Lower leg skin (tissue), 4 donors: ENCODE measurements at regions not wholly inside any gene's neighbourhood (a gene's known extent, or its start where the extent isn't known, plus 50 kb on each side); places are given as distances from the start of the nearest gene placed in this dataset.

ENCODE experiments used
- DNase-seq, 2 donors: peaks; one replicate each; pipeline ENCODE4 v3.0.0-alpha.2; 2019; ENCODE audit warnings: low spot score in 2 of 2
- H3K4me3 ChIP-seq: fragments of 200-600 bp; sonication (generic); 2 replicates; pipeline ENCODE4 v1.5.1; 2017; ENCODE audit warnings: mild to moderate bottlenecking, low read depth; ENCODE audit not compliant: poor library complexity, severe bottlenecking
- CTCF ChIP-seq, 3 donors: fragments of 450-650 bp; IDR thresholded peaks; one replicate each; pipeline ENCODE4 v1.5.1; 2016; ENCODE audit warnings: antibody characterized with exemption in 3 of 3, mild to moderate bottlenecking in 3 of 3, moderate library complexity in 2 of 3
- POLR2A ChIP-seq, 2 donors: fragments of 450-650 bp; IDR thresholded peaks; one replicate each; pipeline ENCODE4 v1.6.1; 2016 to 2017; ENCODE audit warnings: antibody characterized with exemption in 2 of 2, mild to moderate bottlenecking in 1 of 2, moderate library complexity in 1 of 2
- WGBS, 2 donors: methylation state at CpG; one replicate each; pipeline ENCODE4 v1.1.5; 2018; 5-methylcytosine and 5-hydroxymethylcytosine counted together
- intact Hi-C: fragments of 100-400 bp; cut with DNase I; formaldehyde crosslinking; loops from one replicate; pipeline ENCODE4 v1.15.0; 2023; ENCODE audit warnings: low total_unique reads

- no peak overlapping the region for H3K4me3 ChIP-seq
- 81 to 83% methylated on average over 7 of the region's 7 CpGs for WGBS, 2 donors
- TF ChIP-seq POLR2A (IDR thresholded peaks at IDR 0.05): no peak
- no peak for TF ChIP-seq CTCF (IDR thresholded peaks at IDR 0.05)
- no peak for DNase-seq
- intact Hi-C loops: no loop called here
Measured at GRCh38 chr3:159149131-159149530, 347.3 kb downstream of the MFSD1 start.

- DNase-seq: no peak
- TF ChIP-seq CTCF (IDR thresholded peaks at IDR 0.05) (no peak), POLR2A (IDR thresholded peaks at IDR 0.05) (no peak)
- intact Hi-C loops: no loop called here
- no peak overlapping the region for H3K4me3 ChIP-seq
- WGBS, 2 donors: 70 to 79% methylated on average over 1 of the region's 1 CpG
Measured at GRCh38 chr3:159149633-159150032, 347.8 kb downstream of the MFSD1 start.

DNA sequence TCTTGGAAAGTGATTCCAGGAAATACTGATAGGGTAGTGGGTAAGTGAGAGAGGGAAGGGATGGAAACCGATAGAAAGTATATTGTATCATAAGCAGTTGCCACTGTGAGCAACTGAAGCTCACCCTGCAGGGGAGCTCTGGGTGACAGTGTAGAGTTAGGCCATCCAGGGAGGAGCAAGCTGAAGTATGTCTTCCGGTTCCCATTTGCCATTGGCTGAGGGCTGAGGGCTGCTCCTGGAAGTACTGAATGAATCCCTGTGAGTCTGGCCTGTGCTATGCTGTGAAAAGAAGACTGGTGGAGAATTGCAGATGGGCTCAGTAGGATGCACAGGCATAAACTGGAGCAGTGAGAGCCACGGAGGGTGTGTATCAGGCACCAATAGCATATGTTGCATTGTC lies 348.3 kb downstream of the MFSD1 start:
- DNase-seq: no peak
- intact Hi-C loops: no loop called here
- no peak overlapping the region for H3K4me3 ChIP-seq
- WGBS, 2 donors: 82 to 84% methylated on average over 3 of the region's 3 CpGs
- no peak for TF ChIP-seq POLR2A (IDR thresholded peaks at IDR 0.05)
- no peak for TF ChIP-seq CTCF (IDR thresholded peaks at IDR 0.05)

DNA sequence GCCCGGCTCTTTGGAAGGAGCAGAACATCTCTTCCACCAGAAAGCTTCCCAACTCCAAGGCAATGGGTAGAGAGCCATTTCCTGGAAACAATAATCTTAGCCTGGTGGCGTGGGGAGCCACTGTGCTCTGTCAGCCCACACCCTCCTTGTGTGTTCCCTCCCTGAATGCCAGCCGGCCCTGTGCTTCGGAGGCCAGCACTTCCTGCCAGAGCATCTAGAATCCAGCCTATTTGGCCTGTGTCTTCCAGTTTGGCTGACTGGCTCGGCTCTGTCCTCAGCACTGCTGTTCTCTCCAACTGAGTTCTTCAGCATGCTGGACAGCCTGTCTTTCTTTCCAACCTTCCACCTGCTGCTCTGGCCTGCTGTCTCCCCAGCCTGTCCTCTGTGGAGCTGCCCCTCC lies 349.3 kb downstream of the MFSD1 start:
- H3K4me3 ChIP-seq: no peak overlapping the region
- WGBS, 2 donors: 54 to 71% methylated on average over 5 of the region's 5 CpGs
- no peak for DNase-seq
- TF ChIP-seq POLR2A (IDR thresholded peaks at IDR 0.05) (no peak), CTCF (IDR thresholded peaks at IDR 0.05) (no peak)
- intact Hi-C loops: no loop called here

- WGBS, 2 donors: 78 to 88% methylated on average over 2 of the region's 2 CpGs
- H3K4me3 ChIP-seq: no peak overlapping the region
- intact Hi-C loops: no loop called here
- no peak for TF ChIP-seq POLR2A (IDR thresholded peaks at IDR 0.05)
- no peak for TF ChIP-seq CTCF (IDR thresholded peaks at IDR 0.05)
- no peak for DNase-seq
Measured at GRCh38 chr3:159157275-159157674, 355.4 kb downstream of the MFSD1 start.

DNA sequence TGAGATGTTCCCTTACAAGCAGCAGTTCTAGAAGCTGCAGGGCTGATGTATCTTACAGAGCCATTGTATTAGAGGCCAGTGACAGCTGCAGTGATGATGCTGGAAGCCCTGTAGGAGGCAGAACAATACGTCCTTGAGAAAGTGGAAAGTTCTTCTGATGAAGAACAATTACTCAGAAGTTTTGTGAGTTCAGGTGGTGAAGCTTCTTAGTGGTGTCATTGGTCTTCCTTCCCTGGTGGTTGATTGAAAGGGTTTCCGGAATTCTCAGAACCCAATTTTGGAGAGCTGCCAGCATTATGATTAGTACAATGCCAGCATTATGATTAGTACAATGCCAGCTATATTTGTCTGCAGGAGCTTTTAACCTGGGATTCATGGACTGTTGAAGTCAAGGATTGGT lies 356.4 kb downstream of the MFSD1 start:
- intact Hi-C loops: no loop called here

More for the DNA sequence above, 356.4 kb downstream of the MFSD1 start:
- no peak for DNase-seq
- TF ChIP-seq CTCF (IDR thresholded peaks at IDR 0.05) (no peak), POLR2A (IDR thresholded peaks at IDR 0.05) (no peak)
- WGBS, 2 donors: 33 to 40% methylated on average over 2 of the region's 2 CpGs
- no peak overlapping the region for H3K4me3 ChIP-seq
